HG02852 (cell line): ENCODE measurements at regions not wholly inside any gene's neighbourhood (a gene's known extent, or its start where the extent isn't known, plus 50 kb on each side); places are given as distances from the start of the nearest gene placed in this dataset.
"Not testable (repeated sequence)": the region's sequence is repeated elsewhere in the genome, so short reads cannot be mapped to it uniquely, and the experiment has no call there.

ENCODE experiments used
- ATAC-seq: cut with Tn5 transposase; IDR thresholded peaks from one replicate; pipeline ENCODE4 v1.9.1; 2021; ENCODE audit warnings: mild to moderate bottlenecking, moderate library complexity; ENCODE audit not compliant: unreplicated experiment

- ATAC-seq, result no peak
Observed at GRCh38 chr3:177249203-177249602, 51.9 kb upstream of the TBL1XR1 start.

- ATAC-seq, result no peak
Observed at GRCh38 chr3:177250151-177250550, 52.9 kb upstream of the TBL1XR1 start.

GRCh38 chr3:177251755-177252154, 54.5 kb upstream of the TBL1XR1 start:
- ATAC-seq, result no peak

- no peak for ATAC-seq
Observed at GRCh38 chr3:177257006-177257405, 59.7 kb upstream of the TBL1XR1 start.

GRCh38 chr3:177257625-177258024, 60.3 kb upstream of the TBL1XR1 start:
- no peak for ATAC-seq

- ATAC-seq, result no peak
Observed at GRCh38 chr3:177262396-177262795, 65.1 kb upstream of the TBL1XR1 start.

GRCh38 chr3:177263615-177264368, 66.5 kb upstream of the TBL1XR1 start:
- no peak for ATAC-seq

- ATAC-seq, result not testable (repeated sequence)
Observed at GRCh38 chr3:177271811-177272501, 74.7 kb upstream of the TBL1XR1 start.

- ATAC-seq, result no peak
Observed at GRCh38 chr3:177278016-177278415, 80.7 kb upstream of the TBL1XR1 start.

GRCh38 chr3:177279118-177279815, 82.0 kb upstream of the TBL1XR1 start:
- no peak for ATAC-seq

GRCh38 chr3:177281292-177282118, 84.2 kb upstream of the TBL1XR1 start:
- ATAC-seq, result no peak

- no peak for ATAC-seq
Observed at GRCh38 chr3:177282119-177282655, 84.9 kb upstream of the TBL1XR1 start.

GRCh38 chr3:177283983-177284382, 86.7 kb upstream of the TBL1XR1 start:
- ATAC-seq, result no peak

GRCh38 chr3:177284383-177284881, 87.2 kb upstream of the TBL1XR1 start:
- no peak for ATAC-seq

- no peak for ATAC-seq
Observed at GRCh38 chr3:177286034-177286433, 88.8 kb upstream of the TBL1XR1 start.

- ATAC-seq, result no peak
Observed at GRCh38 chr3:177287231-177287630, 89.9 kb upstream of the TBL1XR1 start.

GRCh38 chr3:177290633-177291032, 93.4 kb upstream of the TBL1XR1 start:
- ATAC-seq, result no peak

- ATAC-seq, result no peak
Observed at GRCh38 chr3:177294221-177294620, 96.9 kb upstream of the TBL1XR1 start.

- ATAC-seq, result no peak
Observed at GRCh38 chr3:177295116-177295515, 97.8 kb upstream of the TBL1XR1 start.

- no peak for ATAC-seq
Observed at GRCh38 chr3:177299250-177299649, 102.0 kb upstream of the TBL1XR1 start.
